ENCODE measurements at regions not wholly inside any gene's neighbourhood (a gene's known extent, or its start where the extent isn't known, plus 50 kb on each side); places are given as distances from the start of the nearest gene placed in this dataset.

- TF ChIP-seq ZNF274 (IDR thresholded peaks at IDR 0.05; ENCODE audit: low read depth, low read length): no peak
- TF ChIP-seq YY1 (IDR thresholded peaks at IDR 0.05; ENCODE audit: insufficient read depth, insufficient read length): no peak
Measured at GRCh38 chr6:2608503-2608902, 142.2 kb downstream of the MYLK4 start.

All from NT2/D1 (cell line).